Head of caudate nucleus (tissue), 42 donors: ENCODE measurements at regions not wholly inside any gene's neighbourhood (a gene's known extent, or its start where the extent isn't known, plus 50 kb on each side); places are given as distances from the start of the nearest gene placed in this dataset.

Source experiments
- DNase-seq, 42 donors: peaks; one replicate each; pipeline versions ENCODE4 v3.0.0 to v3.0.0-alpha.2; 2020 to 2021; ENCODE audit warnings: mixed read lengths in 7 of 42
- intact Hi-C: fragments of 100-400 bp; cut with DNase I; formaldehyde crosslinking; loops from one replicate; pipeline ENCODE4 v1.15.0; 2022

- intact Hi-C loops: no loop called here
- DNase-seq: no peak
Measured at GRCh38 chr9:107180206-107180605, 102.9 kb upstream of the RAD23B start.

- intact Hi-C loops: no loop called here
- no peak for DNase-seq
Measured at GRCh38 chr9:107183176-107183575, 99.9 kb upstream of the RAD23B start.

GRCh38 chr9:107188376-107188775 is 94.7 kb upstream of the RAD23B start:
- intact Hi-C loops: no loop called here
- DNase-seq: no peak

- intact Hi-C loops: no loop called here
- no peak for DNase-seq
Measured at GRCh38 chr9:107190061-107190935, 92.8 kb upstream of the RAD23B start.

GRCh38 chr9:107190936-107191290 is 92.2 kb upstream of the RAD23B start:
- DNase-seq: no peak
- intact Hi-C loops: no loop called here

- intact Hi-C loops: no loop called here
- no peak for DNase-seq
Measured at GRCh38 chr9:107193251-107193650, 89.8 kb upstream of the RAD23B start.

- no peak for DNase-seq
- intact Hi-C loops: no loop called here
Measured at GRCh38 chr9:107198718-107199117, 84.4 kb upstream of the RAD23B start.

- intact Hi-C loops: no loop called here
- no peak for DNase-seq
Measured at GRCh38 chr9:107208121-107208520, 75.0 kb upstream of the RAD23B start.

GRCh38 chr9:107210775-107211174 is 72.3 kb upstream of the RAD23B start:
- intact Hi-C loops: no loop called here
- DNase-seq: no peak

GRCh38 chr9:107211284-107211923 is 71.7 kb upstream of the RAD23B start:
- intact Hi-C loops: no loop called here
- no peak for DNase-seq

- DNase-seq: no peak
- intact Hi-C loops: no loop called here
Measured at GRCh38 chr9:107212613-107213012, 70.5 kb upstream of the RAD23B start.

- intact Hi-C loops: no loop called here
- no peak for DNase-seq
Measured at GRCh38 chr9:107213080-107213479, 70.0 kb upstream of the RAD23B start.

GRCh38 chr9:107213561-107214028 is 69.5 kb upstream of the RAD23B start:
- no peak for DNase-seq
- intact Hi-C loops: no loop called here

- intact Hi-C loops: no loop called here
- no peak for DNase-seq
Measured at GRCh38 chr9:107214381-107214780, 68.7 kb upstream of the RAD23B start.

GRCh38 chr9:107214915-107215314 is 68.2 kb upstream of the RAD23B start:
- DNase-seq: no peak
- intact Hi-C loops: no loop called here

GRCh38 chr9:107215381-107215780 is 67.7 kb upstream of the RAD23B start:
- intact Hi-C loops: no loop called here
- DNase-seq: no peak

- DNase-seq: no peak
- intact Hi-C loops: no loop called here
Measured at GRCh38 chr9:107216329-107216728, 66.8 kb upstream of the RAD23B start.

- no peak for DNase-seq
- intact Hi-C loops: no loop called here
Measured at GRCh38 chr9:107218829-107219485, 64.1 kb upstream of the RAD23B start.

GRCh38 chr9:107219486-107220077 is 63.5 kb upstream of the RAD23B start:
- intact Hi-C loops: no loop called here
- DNase-seq: no peak

GRCh38 chr9:107221321-107221720 is 61.8 kb upstream of the RAD23B start:
- intact Hi-C loops: no loop called here
- DNase-seq: no peak
